HG03571 (cell line): ENCODE measurements at regions not wholly inside any gene's neighbourhood (a gene's known extent, or its start where the extent isn't known, plus 50 kb on each side); places are given as distances from the start of the nearest gene placed in this dataset.

Source experiments
- ATAC-seq: cut with Tn5 transposase; IDR thresholded peaks from one replicate; pipeline ENCODE4 v1.9.1; 2021; ENCODE audit not compliant: unreplicated experiment

DNA sequence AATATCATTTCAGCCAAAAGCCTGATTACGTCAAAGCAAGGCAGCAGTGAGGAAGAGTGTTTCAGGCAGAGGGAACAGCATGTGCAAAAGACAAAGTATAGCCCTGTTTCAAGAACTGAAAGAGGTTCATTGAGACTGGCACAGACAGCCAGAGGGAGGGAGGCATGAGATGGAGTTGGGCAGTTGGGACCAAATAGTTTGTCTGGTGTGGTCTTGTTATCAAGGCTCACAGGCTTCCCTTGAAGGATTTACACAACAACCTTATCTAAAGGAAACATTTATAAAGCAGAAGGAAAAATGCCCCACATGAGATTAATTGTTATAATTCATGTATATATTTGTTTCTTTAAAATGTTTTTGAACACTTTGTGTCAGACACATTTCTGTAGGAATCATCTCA is 253.3 kb downstream of the DMAC1 start:
- no peak for ATAC-seq

DNA sequence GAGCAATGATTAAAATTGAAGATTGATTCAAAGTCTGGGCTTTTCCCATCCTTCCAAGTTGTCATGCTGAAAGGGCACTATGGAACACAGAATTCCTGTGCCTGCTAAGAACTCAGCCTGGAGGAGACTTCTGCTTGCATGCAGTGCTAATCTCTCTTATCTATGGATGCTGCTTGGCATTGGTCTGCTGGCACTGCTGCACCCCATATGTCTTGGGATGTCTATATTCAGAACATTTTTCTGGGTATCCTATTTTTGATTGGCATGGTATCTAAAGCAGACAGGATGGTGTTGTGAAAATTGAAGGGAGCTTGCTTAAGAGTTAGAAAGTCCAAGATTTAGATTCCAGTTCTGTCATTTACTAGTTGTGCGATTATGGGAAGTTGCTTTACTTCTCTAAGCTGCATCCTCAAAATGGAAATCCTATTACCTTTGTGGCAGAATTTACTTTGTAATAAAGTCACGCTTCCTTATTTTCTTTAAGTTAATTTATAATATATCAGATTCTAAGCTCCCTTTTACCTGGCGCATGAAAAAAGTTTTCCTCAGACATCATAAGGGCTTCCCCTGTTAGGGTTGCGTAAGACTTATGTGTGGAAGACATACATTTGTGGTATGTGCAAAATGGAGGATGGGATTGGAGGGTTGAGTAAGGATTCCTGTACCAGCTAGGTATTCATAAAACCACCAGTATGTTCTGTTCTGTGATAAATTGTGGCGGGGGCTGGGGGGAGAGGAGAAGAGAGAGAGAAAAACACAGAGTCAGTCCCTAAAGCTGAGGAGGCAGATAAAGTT is 254.0 kb downstream of the DMAC1 start:
- no peak for ATAC-seq

DNA sequence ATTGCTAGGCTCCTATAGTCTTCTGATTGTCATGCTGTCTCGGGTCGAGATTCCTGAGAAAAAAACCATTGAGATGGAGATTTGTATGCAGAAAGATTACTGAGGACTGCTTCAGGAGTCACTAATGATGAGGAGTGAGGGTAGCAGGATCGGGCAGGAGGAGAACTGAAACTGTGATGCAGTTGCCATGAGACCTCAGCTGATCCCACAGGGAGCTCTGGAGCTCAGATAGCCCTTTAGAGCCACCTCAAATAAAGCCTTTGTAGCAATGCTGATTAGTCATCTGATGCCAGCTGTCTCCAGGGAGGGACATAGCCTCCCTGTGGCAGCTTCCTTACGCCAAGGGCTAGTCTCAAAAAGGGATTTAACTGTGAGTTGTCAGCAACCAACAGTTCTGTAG is 256.9 kb downstream of the DMAC1 start:
- no peak for ATAC-seq

DNA sequence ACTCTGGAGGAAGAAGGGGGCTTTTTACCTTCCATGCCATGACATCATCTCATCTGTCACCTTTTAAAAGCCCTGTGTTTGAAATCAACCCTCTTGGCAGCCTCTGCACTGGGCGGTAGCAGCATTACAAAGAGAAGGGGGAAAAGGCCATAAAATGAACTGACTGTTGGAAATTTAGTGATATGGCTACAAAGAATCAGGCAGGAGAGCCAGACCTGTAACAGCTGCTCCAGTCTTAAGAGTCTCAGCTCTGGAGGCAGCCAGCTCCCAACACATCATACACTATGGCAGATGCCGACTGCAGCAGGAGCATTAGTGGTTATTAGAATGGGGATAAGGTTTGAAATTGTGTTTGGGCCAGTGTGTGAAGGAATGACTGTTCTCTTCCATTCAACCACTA is 257.5 kb downstream of the DMAC1 start:
- ATAC-seq, result no peak

DNA sequence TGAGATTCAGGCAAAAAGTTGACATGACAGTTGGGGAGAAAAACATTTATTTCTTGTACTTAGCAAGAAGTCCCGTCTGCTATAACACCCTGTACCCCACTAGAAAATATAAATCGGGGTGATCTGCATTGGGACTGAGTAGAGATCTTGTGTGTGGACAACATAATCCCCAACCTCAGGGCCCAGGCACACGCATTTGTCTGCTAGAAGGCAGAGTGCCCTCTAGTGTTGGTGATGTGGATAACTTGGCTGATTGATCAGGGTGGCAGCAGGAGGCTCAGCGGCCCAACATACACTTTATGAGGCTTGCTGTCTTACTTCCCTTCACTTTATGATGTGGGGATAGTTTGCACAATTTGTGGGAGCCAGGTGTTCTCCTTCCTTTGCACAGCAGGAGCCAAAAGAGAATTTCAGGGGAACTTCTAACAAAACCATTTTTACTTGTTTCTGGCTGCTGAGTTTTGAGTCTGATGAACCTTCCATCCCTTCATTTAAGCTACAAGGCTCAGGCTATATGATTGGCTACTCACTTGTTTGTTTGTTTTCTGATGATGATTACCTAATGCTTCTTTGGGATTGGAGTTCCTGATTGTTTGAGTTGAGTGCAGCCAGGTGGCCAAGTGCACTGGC is 263.2 kb downstream of the DMAC1 start:
- ATAC-seq, result peak; percentile 80

DNA sequence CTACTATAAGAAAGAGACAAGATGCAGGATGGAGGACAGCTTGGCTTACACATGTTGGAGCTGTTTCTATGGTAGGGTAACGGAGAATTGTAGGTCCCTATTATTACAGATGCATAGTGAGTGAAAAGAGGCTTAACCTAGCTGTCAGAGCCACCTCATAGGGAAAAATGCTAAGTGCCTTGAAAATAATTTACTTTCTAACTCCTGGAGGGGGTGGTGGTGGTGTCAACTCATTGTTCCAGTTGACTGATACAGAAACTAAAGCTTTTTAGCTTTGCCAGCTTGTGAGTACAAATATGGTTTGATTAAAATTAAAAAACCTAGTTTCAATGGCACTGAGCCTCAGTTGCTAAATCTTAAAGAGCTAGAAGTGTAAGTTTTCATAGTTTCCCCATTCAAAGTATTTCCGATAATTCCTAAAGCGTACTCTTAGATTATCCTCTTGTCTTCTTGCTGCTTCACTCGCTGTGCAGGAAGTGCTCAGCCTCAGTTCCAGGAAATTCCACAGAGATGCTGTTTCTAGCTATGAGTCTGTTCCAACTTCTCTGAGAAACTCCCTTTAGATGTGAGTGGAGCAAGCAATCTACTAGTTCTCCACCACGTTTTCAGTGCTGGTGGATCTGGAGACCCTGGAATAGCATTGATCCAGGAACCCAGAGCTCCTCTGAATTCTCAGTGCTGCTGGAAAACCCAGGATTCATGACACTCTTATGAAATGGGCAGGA is 265.2 kb downstream of the DMAC1 start:
- ATAC-seq, result no peak

DNA sequence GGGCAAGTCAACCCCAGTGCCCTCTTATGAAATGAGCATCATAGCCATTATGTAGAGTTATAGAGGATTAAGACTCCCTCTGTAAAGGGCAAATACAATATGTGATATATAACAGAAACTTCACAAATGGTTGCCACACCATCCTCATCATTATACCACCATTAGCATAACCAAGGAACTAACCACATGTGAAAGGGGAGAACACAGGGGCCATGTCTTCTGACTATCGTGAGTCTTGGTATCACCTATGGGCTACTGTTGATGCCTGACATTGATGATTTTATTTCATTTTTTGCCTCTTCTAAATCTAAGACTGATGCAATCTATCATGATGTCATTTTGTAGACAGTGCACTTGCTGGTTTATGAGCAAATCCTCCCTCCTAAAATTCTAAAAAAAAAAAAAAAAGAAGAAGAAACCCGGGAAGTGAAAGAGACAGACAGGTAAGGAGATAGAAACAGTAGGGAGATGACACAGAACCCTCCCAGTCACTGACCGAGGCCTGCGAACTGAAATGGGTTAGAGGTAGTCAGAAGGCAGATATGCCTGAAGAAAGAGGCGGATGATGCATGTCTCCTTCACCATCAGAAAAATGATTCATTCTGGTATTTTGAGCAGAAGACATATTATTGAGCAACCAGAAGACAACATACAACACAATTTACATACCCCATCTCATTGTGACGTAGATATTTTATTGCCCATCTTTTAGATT is 266.0 kb downstream of the DMAC1 start:
- no peak for ATAC-seq

DNA sequence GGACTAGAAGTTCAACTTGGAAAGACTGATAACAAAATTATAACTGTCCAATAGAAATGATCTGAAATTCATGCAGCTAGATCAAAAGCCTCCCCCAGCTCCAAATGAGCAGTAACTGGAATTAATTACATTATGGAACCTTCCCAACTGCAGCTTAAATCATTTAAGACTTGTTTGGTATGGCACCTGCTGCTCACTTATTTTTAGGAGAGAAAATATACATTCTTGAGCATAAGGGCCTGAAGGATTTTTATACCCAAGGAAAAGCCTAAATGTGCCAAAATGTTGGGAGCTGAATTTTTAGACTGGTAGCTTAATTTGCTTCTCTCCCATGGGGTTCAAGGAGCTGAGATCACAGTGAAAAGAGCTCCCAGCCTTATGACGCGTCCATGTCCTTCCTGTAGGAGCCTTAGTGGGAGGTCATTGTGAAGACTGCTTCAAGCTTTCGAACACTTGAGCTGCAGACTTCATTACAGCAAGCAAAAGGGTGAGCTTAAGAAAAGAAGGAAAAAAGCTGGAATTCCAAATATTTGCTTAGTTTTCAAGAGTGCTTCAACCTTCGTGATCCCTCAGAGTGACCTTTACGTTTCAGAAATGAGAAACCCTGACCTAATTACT is 276.0 kb downstream of the DMAC1 start:
- no peak for ATAC-seq

DNA sequence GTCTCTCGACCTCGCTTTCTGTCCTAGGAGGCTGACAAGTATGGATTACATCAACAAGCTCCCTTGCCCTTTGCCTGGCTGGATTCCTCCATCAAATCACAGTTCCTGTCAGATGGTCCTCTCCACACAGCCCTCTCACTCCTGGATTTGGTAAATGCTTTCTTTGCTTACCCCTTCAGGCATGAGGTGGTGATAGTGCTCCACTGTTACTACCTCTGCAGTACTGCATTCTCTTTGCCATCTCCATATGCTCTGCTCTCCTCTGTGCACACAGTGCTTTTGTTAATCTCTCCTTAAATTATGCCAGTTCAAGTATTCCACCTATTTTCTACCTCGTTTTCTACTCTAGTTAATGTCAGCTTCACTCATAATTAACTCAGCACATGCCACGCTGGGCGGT is 279.2 kb downstream of the DMAC1 start:
- no peak for ATAC-seq

DNA sequence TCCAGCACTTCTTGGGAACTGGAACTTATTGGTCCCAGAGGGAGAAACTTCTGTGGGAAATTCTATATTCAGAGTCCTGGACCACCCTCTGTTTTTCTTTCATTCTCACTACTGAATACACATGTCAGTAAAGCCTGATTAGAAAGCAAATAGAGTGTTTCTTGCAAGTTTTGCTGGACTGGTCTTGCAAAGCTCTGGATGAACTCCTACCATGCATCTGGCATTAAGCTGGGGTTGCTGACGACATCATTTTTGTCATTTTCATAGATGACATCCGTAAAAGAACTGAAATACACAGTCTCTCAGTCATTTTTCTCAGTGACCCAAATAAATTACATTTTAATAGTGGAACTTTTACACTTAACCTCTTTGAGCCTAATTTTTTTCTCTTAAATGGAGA is 283.2 kb downstream of the DMAC1 start:
- ATAC-seq, result no peak

DNA sequence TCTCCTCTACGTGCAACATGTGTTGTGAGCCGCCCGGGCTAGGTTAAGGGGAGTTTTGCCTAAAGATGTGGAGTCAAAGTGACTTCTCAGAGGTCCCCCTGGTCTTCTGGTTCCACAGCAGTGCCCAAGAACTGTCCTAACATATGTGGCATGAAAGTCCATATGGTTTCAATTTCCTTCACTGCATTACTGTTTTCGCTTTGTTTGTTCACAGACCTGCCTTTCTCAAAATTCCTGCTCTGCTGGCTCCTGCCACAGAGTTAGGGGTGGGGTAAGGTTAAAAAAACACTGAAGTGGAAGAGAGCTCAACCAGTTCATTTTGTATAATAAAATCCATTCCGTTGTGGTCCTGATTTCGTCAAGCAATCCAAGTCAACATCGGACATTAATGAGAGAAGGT is 289.4 kb downstream of the DMAC1 start:
- no peak for ATAC-seq

DNA sequence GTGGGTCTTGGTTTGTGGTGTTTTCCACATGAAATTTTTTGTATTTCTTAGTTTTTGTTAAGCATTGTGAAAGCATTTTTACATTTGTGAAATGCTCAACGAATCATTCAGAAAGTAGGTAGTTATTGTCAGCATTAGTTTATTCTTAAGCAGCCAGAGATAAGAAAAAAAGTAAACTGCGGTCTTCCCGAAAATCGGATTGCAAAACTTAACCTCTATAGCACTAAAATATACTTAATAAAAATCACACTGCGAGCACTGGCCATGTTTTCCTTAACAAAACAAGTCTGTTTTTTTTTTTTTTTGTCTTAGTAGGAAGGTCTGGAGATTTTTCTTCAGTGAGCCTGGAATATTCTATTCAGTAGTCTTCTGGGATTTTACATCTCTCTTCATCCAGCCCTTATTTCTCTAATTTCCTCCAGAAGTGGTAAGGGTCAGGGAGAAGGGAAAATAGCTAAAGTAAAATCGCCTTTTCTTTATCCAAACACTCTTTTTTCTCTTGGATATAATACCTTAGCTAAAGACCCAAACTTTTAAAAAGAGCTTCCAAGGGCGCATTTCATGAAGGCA is 289.9 kb downstream of the DMAC1 start:
- no peak for ATAC-seq

DNA sequence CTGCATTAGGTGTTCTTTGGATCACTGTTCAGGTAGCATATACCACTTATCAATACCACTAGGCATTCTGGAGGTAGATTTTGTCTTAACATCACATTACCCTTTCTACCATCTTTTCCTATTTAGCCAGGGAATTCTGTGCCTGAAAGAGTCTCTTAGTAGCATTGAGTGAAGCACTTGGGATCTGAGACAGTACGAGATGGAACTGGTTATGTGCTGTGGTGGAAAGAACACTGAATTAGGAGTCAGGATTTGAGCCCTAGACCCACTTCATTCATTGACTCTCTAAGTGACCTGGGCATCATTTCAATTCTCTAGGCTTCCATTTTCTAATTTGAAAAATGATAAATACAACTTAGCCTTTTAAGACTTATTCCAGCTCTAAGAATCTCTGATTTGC is 291.1 kb downstream of the DMAC1 start:
- ATAC-seq, result no peak

DNA sequence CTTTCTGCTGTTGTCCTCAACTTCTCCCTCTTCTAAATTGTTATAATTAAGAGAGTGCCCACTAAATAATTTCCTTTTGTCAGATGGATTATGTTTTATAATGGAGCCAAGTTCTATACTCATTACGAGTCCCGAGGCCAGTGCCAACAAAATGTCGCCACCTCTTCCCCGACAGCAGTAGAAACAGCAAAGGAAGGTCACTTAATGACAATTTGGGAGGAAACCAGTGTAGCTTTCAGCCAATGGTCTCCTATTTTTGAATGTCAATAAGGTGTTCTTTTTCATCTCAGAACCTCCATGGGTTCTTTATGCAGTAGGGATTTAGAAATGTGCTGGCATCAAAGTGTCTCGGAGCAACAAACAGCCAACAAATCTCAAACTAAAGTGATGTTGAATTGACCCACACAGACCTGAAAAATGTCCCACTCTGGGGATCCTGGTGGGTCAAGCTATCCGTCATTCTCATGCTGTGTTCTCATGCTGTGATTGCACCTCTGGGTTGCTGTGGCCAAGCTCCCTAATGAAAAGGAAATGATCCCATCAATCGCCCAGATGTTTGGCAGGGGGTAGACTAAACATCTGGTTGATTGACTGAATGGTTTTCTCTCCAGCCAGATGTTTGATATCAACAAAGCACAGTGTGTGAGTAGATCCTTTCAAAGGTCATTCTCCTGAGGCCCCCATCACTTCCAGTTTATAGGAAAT is 291.9 kb downstream of the DMAC1 start:
- ATAC-seq, result no peak

DNA sequence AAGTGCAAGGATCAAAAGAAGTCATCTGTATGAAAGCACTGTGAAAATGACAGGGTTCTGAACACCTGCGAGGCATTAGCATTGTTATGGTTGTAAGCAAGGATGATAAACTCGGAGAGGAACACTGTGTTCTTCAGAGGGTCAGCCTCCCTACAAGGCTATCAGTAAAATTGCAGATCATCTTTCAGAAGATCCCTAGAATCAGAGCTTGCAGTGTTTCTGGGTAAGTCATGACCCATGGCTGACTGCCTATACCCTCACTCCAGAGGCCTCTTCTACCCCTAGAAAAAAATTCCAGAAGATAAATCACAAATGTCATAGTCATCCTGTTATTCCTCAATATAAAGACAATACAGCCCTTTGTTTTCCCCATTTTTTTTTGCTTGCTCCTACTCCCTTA is 292.6 kb downstream of the DMAC1 start:
- no peak for ATAC-seq

DNA sequence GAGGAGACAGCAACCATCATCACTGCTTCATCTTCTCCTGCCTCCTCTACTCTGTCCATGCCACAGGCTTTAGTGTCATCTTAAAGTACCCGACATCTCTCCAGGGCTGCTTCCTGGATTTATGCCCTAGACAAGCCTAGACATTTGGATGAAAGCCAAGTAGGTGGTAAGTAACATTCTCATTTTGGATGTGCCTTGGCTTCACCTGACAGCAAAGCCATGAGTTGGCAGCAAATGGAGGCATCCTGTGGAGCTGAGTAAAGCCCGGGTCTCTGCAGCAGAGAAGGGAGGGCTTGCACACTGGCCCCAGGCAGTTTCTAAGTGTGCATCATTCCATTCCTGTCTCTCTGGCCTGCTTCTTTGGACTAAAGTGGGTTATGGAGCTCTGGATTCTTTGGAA is 299.1 kb downstream of the DMAC1 start:
- no peak for ATAC-seq

DNA sequence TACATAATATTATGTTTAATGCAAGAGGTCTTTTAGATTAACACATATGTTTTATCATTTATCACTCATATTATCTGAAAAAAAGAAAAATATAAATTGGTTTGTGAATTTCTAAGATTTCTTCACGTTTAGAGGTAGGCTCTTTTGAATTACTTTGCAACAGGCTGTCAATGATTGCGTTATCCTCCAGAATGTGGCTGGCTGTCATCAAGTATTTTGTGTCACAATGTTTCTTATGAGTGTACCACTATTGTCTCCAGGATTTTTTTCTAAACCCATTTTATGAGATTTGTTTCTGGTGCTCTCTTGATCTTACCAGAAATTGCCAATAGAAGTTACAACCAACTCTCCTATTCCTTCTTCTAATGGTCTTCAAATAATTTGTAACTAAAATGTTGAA is 307.9 kb downstream of the DMAC1 start:
- ATAC-seq, result no peak

DNA sequence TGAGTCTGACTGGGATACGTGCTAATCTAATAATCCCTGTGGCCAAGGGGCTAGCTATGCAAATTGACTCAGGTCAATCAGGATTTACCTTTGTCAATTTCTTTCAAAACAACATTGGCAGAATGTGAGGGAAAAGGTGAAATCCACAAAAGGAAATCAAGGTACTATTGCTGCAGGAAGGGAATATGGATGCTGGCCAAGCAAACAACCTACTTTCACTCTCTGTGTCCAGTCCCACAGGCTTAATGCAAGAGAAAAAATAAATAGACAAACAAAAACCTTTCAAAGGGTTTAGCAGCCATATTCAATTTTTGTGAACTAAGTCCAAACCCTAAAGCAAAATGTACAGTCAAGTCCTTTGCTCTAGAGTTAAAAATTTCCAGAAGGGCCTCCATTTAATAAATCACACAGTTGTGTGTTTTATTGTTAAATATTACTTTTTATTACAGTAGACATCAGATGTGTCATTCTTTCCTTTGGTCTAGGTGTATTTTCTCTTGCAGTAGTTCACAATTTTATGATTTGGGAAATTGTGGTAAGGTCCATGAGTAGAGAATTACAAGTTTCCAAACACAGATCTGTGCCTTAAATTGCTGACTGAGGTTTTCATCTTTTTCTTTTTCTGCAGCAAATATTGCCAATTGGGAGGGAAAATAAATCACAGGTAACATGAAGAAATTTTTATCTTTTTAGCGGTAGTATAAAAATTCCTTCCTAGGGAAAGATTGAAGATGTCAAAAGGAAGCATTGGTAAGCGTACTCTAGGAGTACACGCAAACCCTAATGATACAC is 309.1 kb downstream of the DMAC1 start:
- no peak for ATAC-seq

DNA sequence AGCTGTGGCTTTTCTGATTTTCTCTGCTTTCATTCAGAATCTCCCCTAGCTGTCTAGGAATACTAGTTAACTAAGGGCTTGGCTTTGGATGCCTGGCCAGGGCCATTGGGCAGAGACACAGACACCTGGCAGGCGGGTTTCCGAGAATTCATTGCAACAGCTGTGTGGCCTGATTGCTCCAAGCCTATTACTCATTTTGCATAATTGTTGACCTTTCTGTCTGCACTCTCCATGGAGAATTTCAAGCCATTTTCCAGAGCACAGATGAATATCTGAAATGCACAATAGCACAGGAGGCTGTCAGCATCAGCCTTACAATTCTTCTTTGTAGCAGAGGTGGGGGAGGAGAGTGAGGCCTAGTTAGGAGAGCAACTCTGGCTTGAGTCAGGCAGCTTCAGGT is 310.5 kb downstream of the DMAC1 start:
- no peak for ATAC-seq
